SU-DHL-6 (cell line): ENCODE measurements at regions not wholly inside any gene's neighbourhood (a gene's known extent, or its start where the extent isn't known, plus 50 kb on each side); places are given as distances from the start of the nearest gene placed in this dataset.

Experiments used
- EZH2phosphoT487 ChIP-seq: fragments of 200-600 bp; sonication (generic), shearing (Covaris generic); conservative IDR thresholded peaks from 2 replicates; pipeline ENCODE4 v1.6.1; 2018; ENCODE audit warnings: mild to moderate bottlenecking, antibody characterized with exemption, low read length, moderate library complexity, mixed read lengths
- TF ChIP-seq, protein P1 (sequence below): fragments of 200-600 bp; sonication (generic); IDR thresholded peaks from one replicate; pipeline ENCODE4 v1.5.1; 2017; ENCODE audit warnings: antibody characterized with exemption, mild to moderate bottlenecking, low read length, moderate library complexity; ENCODE audit not compliant: insufficient read depth, poor library complexity, severe bottlenecking

GRCh38 chr2:219698748-219699439 is 71.5 kb downstream of the SLC4A3 start:
- TF ChIP-seq, protein P1, sequence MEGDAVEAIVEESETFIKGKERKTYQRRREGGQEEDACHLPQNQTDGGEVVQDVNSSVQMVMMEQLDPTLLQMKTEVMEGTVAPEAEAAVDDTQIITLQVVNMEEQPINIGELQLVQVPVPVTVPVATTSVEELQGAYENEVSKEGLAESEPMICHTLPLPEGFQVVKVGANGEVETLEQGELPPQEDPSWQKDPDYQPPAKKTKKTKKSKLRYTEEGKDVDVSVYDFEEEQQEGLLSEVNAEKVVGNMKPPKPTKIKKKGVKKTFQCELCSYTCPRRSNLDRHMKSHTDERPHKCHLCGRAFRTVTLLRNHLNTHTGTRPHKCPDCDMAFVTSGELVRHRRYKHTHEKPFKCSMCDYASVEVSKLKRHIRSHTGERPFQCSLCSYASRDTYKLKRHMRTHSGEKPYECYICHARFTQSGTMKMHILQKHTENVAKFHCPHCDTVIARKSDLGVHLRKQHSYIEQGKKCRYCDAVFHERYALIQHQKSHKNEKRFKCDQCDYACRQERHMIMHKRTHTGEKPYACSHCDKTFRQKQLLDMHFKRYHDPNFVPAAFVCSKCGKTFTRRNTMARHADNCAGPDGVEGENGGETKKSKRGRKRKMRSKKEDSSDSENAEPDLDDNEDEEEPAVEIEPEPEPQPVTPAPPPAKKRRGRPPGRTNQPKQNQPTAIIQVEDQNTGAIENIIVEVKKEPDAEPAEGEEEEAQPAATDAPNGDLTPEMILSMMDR = no peak
- no peak for TF ChIP-seq EZH2phosphoT487
